NCI-H1930 (cell line): ENCODE measurements at regions not wholly inside any gene's neighbourhood (a gene's known extent, or its start where the extent isn't known, plus 50 kb on each side); places are given as distances from the start of the nearest gene placed in this dataset.

Experiments used
- DNase-seq, 2 experiments: peaks; one replicate each; lab custom pipeline; 2025; lab: John Stamatoyannopoulos, UW

DNA sequence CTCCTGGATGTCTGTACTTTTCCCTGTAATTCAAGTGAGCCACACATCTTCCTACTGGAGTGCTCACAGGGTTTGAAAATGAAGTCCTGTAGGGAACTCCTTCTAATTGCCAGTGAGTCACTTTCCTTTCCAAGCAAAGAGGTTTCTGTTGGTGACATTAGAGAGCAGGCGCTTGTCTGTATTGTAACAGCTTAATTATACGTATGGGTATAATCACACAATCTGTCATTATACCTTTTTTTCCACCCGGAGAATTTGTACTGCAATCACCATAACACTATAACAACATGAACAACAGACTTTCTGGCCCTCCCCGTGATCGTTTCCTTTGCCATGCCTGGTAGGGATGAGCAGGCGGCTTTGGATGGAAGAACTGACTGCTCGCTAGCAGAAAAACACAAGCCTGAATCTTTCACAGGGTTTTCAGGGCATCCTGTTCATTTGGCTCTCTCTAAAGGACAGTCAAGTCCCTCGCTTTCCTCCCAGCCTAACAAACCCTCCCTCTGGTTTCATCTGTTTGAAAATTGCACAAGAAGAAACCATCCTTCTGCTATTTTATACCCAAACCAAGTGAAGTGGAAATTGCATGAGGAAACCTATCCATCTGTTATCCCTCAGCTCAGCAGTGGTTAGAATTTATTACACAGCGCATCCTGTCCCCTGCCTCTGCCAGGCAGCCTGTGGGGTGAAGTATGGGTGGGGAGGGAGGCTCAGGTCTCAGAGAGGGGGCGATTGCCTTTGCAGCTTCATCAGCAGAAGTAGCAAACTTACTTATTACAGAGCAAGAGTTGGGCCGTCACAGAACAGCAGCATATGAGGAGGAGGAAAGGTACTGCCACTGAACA, 307.0 kb upstream of the TLE4 start:
- peak; percentile 60 to 74 for DNase-seq

DNA sequence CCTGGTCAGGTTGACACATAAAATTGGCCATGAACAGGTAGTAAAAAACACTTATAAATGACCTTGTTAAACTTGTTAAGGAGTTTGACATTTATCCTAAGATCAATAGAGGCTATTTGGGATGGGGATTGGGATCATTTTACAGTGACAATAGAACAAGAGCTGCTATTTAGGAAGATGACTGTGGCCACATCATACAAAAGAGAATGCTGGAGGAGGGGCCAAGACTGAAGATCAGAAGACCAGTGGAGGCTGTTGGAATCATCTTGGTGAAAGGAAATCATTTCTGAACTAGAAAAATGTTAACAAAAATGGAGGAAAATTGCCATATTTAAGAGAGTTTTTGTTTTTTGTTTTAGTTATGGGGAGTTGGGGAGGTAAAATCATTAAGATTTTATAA, 304.8 kb upstream of the TLE4 start:
- no peak for DNase-seq

DNA sequence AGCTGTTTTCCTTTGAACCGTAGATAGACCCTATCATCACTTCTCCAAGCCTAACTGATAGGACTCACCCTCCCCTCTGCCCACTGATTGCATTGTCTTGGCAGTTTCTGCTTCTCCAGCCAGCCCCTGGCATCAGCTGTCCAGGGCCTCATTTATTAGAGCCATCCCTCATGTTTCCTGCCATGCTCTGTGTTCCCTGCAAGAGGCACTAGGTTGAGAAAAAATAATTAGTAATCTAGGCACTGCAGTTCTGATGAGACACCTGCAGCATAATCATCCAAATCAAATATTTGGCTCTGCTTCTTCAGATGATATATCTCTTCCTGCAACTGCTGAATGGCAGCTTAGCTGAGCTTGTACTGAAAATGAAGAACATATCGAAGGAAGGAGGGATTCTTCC, 303.0 kb upstream of the TLE4 start:
- no peak for DNase-seq

DNA sequence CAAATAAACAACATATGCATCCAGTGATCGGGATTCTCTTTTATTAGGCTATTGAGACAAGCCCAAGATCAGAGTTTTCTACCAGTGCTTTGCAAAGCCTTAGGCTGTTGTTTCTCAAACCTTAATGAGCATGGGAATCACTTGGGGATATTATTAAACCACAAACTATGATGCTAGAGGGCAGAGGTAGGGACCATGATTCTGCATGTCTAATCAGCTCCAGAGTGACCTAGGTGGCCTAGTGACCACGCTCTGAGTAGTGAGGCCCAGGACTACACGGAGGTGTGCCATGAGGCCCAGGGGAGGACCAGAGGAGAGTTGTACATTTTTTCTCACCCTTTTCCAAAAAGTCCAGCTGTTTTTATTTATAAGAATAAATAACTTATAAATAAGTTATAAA, 298.5 kb upstream of the TLE4 start:
- no peak for DNase-seq

DNA sequence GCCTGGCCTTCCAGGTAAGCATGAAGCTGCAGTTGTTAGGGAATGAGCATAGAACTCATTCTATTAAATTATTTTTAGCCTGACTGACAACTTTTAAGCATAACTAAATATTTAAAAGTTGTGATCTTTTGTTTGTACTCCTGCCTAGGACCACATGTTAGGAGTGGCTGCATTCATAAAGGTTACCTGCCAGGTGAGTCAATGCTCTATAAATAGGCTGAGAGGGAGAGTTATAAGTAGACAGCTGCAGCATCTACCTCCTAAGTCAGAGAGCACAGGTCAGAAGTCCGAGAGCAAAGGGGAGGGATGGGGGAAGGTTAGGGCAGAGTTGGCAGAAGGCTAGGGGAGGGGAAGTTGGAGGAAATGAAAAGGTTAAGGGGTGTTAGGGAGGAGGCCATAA, 292.4 kb upstream of the TLE4 start:
- DNase-seq = no peak

DNA sequence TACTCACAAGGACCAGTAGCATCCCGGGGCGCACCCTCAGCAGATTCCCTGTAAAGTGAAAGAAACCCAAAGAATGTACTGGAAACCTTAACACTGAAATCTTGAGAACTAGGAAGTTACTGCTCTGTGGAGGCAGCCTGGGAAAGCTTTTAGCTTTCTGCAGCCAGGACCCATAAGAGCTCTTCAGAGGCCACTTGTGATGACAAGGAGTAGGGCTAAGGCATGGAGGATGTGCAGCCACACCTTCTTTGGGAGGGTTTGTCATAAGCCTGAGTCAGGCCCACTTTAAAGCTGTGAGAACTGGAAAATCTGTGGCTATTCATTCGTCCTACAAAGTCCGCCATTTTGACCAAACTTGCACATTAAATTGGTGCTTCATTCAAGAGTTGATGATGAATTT, 291.1 kb upstream of the TLE4 start:
- DNase-seq = no peak

DNA sequence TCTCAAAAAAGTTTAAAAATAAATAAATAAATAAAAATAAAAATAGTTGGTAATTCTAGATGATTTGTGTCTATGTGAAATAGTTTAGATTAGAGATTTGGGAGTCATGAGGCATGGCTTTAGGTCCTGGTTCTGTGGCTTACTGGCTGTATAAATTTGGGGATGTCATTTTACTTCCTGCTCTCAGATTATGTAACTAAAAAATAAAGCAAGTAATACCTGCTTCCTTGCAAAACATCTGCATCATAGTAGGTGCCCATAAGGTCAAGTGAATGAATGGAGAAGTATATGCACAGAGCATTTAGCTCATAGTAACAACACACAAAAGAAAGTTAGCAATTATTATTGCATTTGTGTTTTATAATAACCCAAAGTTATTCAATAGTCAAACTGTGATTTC, 287.7 kb upstream of the TLE4 start:
- no peak for DNase-seq

DNA sequence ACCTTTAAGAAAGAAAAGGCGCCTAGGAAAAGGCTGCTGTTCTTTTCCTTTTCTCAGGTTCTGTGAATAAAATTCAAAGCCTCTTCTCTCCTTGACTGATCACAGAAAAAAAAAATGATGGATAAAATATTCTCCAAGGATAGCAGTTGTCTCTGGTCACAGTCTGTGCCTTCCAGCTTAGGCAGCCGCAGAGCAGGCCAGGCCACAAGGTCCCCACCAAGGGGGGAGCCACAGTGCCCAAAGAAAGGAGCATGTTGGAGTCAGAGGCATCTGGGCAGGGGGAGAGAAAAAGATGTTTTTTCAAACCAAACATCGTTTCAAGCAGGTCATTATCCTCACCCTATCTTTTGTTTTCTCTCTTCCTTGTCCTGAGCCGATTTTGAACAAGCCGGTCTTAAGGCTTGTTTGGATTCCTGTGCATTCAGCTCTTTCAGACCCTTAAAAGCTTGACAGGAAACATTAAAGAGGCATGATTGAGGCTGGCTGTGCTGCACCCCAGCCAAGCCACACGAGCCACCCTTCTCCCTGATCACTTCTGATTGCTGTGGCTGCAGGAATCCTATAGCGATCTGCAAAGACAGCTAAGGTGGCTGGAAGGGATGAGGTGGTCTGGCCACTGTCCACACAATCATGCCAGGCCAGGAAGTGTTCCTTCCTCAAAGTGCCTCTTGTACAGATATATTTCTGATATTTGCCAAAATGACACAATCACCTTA, 284.6 kb upstream of the TLE4 start:
- DNase-seq = no peak

DNA sequence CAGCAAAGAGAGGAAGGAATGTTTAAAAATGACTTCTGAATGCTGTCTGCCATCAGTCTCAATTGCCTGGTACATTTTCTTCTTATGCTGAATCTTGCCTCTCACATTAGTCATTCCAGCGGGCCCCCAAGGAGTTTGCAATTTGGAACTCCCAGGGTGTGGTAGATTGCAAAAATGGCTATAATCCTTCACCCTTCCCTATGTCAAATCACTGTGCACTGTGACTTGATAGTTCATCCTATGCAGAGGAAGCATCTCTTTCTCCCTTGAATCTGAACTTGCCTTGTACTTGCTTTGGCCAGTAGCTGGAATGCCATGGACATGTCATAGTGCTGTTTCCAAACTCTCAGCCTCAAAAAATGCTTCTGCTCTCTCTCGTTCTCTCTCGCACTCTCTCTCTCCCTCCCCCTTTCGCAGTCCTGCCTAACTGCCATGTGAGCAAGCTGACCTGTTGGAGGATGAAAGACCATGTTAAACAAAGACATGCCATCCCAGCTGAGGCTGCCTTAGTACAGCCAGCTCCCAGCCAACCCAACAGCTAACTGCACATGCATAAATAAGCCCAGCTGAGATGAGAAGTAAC, 284.0 kb upstream of the TLE4 start:
- no peak for DNase-seq

DNA sequence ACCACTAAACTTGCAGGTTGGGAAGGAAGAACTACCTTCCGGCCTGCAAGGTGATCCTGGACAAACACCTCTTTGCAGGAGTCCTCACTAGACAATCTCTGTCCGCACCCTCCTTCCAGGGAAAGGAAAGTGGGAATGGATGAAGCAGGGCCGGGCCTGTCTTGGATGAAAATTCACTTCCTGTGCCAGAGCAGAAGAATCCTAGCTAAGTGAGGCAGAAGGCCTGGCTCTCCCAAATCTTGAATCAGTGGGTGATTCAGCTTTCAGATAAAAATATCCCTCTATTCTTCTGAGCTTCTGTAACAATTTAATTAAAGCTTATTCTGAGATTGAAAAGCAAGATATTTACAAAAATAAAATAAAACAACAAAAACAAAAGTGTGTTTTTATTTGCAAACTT, 281.9 kb upstream of the TLE4 start:
- DNase-seq = no peak

DNA sequence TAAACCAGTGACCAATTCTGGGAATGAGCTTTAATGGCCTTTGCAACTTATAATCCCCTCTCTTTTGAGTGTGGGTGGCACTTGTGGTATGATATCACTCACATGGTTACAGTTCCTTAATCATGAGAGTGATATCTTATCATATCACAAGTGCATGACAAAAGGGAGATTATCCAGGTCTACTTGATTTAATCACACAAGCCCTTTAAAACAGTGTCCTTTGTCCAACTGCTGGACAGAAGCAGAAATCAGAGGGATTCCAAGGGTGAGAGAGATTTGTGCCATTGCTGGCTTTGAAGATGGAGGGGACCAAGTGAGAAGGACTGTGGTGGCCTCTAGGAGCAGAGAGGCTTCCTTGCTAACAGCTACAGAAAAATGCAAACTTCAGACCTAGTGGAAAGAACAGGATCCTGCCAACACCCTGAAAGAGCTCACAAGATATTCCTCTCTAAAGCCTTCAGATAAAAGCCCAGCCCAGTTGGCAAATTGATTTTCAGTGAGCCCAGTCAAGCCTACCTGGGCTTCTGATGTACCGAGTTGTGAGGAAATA, 279.0 kb upstream of the TLE4 start:
- DNase-seq = no peak

DNA sequence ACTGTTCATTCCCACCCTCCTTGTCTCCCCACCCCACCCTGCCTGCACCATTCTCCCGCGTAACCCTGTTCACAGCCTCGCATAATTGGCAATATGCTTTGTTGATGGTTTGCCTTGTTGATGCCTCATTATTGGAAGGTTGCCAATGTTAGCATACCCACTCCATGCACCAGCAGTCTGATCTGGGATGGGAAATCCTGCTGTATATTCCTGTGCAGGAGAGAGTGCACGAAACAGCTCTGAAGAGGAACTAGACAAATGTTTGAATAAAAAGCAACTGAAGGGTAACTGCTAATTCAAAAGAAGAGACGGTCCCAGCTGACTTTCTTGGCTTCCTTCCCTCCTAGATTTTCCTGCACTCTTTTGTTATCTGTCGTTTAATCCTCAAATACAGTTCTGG, 271.7 kb upstream of the TLE4 start:
- peak; percentile 3 to 31 for DNase-seq

DNA sequence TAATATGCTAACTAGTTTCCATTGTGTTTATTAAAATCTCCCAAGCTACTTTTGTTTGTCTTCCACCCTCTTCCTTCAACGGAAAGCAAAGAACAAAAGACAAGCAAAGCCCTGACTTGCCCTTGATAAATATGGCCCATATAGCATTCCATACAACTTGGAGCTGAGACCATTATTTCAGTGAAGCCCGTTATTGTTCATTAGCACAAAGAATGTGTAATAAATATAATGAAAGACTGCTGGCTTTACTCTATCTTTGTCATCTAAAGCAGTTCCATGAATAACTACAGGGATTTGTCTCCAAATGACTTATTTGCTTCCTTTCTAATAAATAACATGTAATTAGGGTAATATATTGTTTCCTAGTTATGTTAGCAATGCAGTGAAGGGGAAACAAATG, 270.7 kb upstream of the TLE4 start:
- no peak for DNase-seq

DNA sequence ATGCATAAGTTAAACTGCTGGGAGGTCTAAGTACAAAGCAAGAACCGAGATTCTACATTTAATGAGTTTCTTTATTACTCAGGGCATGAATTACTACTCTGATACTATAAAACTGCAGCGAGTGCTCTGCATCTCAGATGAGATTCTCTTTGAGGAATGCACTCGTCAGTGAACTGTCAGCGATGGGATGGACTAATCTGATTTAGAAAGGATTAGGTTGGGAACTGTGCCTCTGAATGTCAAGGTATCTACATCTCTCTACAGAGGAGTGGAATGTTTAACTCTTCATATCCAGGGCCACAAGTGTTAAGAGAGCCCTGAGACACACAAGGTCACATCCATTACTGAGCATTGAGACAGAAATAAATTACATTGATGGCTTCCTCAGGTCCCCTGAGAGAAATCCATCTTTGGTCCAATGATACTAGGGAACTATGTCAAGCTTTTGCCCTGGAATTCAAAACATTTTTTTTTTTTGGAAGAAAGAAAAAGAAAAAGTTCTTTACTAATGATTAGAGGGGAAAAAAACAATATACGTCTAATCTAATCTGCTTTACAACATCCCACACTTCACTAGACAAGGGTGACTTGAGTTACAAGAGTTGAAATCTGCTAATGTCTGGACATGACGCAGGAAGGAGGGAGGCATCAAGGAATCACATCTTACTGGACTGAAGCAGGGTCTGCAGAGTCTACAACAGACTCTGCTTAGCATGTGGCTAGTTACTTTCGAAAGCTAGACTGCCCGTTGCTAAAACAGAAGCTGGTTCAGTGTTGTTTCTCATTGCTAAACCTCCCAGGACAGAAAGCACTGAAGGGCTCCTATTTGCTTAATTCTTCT, 270.0 kb upstream of the TLE4 start:
- DNase-seq = no peak

DNA sequence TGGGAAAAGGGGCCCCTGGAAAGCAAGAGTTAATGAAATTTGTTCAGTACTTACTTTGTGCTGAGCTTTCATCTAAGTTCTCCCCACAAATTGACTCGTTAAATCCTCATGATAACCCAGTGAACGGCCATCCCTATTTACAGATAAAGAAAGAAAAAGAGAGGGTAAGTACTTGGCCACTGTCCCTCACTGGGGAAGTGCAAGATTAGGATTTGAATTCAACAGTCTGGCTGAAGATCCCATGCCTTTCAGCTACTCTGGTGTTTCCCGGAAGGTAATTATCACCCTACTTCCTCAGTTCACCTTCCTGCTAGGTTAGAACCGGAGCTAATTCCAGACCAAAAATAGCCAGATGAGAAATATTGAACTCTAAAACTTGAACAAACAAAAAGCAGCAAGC, 269.2 kb upstream of the TLE4 start:
- no peak for DNase-seq

DNA sequence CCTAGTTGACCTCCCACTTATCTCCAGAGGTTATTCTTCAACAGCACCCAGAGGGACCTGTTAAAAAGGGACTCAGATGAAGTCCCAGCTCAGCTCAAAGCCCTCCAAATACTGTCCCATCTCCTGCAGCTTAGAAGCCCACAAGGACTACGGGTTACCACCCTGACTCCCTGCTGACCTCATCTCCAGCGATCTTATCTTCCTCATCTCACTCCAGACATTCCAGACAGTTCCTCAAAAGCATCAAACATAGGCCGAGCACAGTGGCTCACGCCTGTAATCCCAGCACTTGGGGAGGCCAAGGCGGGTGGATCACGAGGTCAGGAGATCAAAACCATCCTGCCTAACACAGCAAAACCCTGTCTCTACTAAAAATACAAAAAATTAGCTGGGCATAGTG, 263.8 kb upstream of the TLE4 start:
- no peak for DNase-seq

DNA sequence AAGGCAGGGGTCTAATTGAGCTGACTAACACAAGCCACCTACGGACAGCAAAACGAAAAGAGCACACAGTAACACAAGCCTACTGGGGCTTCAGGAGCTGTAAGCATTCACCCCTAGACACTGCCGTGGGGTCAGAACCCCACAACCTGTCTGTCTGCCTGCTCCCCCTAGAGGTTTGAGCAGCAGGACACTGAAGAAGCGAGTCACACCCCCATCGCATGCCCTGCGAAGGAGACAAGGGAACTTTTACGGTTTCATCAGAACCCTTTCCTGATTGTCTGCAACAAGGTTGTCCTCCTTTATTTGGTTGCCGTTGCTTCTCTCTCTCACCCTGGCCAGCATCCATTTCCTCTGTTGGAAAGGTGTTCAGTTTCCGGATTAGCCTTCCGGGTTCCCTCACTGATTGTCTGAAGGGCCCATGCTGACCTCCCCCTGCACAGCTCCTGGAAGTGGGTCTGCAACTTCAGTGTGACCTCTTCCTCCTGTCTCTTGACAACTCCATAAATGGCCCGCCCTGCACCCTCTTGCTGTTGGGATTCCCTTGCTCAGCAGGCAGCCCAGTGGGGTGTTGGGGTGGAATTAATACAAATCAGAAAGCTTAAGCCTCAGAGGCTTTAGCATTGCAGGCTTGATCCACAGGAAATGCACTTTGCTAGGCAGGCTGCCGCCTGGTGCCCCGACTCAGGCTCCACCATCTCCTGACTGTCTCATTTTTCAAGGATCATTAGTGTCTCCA, 258.9 kb upstream of the TLE4 start:
- DNase-seq = no peak

DNA sequence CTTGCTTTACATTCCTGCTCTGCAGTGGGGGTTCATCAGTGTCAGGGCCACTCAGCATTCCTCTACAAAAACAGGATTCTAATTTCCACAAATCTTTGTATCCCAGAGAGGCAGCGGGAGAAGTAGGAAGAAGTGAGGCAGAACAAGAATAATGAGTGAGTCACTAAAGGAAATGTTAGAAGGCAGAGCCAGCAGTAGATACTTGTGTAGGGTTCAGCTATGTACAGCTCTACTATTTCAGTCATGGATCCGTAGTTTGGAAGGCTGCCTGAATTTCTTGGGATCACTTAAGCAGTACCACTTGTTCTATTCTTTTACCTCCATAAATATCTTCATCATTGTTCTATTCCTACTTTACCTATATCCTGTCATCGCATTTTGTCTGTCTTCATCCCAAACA, 246.3 kb upstream of the TLE4 start:
- DNase-seq = no peak

DNA sequence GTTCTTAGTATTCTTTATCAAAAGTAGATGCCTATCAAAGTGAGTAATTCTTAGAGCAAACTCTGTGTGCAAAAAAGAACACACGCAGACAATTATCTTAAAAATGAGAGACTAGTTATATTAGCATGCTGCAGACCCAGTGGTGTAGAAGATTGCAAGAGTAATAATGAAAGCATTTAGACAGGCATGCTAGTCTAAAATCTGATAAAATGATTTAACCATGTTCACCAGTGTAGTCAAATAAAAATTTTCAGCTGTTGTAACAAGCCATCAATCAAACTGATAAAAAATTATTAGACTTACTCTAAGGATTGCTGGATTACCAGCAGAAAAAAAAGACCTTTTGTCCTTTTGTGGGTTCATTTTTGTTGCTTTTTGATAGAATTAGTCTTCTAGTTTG, 241.9 kb upstream of the TLE4 start:
- no peak for DNase-seq

DNA sequence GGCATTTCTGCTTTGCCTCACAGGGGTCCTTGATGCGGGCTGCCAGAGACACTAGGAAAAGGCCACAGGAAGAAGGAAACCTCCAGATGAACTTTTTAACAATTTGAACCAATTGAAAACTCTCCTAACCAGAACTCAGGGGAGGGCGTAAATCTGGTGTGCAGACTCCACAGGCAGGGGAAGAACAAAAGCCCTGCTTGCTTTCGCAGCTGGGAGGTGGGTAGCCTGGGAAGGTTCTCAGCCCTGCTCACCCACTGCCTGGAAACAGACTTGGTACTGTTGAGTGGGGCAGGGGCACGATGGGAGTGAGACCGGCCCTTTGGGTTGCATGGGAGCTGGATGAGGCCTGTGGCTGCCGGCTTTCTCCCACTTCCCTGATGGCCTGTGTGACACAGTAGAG, 237.8 kb upstream of the TLE4 start:
- DNase-seq = no peak

DNA sequence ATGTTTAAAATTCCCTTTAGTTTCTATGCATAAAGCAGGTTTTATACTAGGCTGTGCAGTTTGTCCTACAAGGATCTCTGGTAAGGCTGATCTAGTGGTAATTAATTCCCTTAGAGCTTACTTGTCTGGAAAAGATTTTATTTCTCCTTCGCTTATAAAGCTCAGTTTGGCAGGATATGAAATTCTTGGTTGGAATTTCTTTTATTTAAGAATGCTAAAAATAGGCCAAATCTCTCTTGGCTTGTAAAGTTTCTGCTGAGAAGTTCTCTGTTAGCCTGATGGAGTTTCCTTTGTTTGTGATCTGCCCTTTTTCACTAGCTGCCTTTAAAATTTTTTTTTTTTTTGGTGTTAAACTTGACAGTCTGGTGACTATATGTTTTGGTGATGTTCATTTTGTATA, 237.1 kb upstream of the TLE4 start:
- no peak for DNase-seq
